ENCODE measurements at regions not wholly inside any gene's neighbourhood (a gene's known extent, or its start where the extent isn't known, plus 50 kb on each side); places are given as distances from the start of the nearest gene placed in this dataset.

DNA sequence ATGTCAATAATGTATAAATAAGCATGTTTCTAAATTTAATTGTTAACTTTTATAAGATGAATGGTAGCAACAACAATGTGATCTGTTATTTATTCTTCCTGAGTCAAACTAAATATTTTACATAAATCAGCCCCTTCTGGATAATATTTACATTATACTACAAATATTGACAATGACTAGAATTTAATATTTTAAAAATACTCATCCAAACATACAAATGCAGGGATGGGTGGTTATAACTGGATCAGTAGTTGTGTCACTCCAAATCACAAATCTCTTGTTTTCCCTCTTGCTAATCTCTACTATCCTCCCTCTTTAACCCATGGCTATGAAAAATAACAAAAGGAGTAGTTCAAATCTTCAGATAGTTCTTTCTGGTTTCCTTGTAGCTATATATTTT lies 407.0 kb downstream of the HTR7 start:
- no peak for TF ChIP-seq CTCF (IDR thresholded peaks at IDR 0.05; ENCODE audit: unreplicated experiment)
- Mint-ChIP-seq H3K36me3 (ENCODE audit: low read depth, unreplicated experiment) (no peaks in the 10 kb centered on the region), H3K9me3 (ENCODE audit: unreplicated experiment) (no peaks in the 10 kb centered on the region), H3K4me3 (ENCODE audit: unreplicated experiment) (no peak overlapping the region), H3K27me3 (ENCODE audit: unreplicated experiment) (no peaks in the 10 kb centered on the region), H3K27ac (ENCODE audit: unreplicated experiment) (no peak overlapping the region), H3K4me1 (ENCODE audit: unreplicated experiment) (peaks cover 13% of the 10 kb centered on the region)
- no peak for DNase-seq (ENCODE audit: low spot score)

- TF ChIP-seq CTCF (IDR thresholded peaks at IDR 0.05; ENCODE audit: unreplicated experiment), result no peak
- H3K27me3 Mint-ChIP-seq (ENCODE audit: unreplicated experiment), result no peaks in the 10 kb centered on the region
- H3K4me1 Mint-ChIP-seq (ENCODE audit: unreplicated experiment), result peaks cover 13% of the 10 kb centered on the region
- DNase-seq (ENCODE audit: low spot score), result no peak
- H3K4me3 Mint-ChIP-seq (ENCODE audit: unreplicated experiment), result no peak overlapping the region
- no peak overlapping the region for H3K27ac Mint-ChIP-seq (ENCODE audit: unreplicated experiment)
- no peaks in the 10 kb centered on the region for H3K9me3 Mint-ChIP-seq (ENCODE audit: unreplicated experiment)
- H3K36me3 Mint-ChIP-seq (ENCODE audit: low read depth, unreplicated experiment), result no peaks in the 10 kb centered on the region
These were observed 406.6 kb downstream of the HTR7 start for GRCh38 chr10:90451283-90451682.

DNA sequence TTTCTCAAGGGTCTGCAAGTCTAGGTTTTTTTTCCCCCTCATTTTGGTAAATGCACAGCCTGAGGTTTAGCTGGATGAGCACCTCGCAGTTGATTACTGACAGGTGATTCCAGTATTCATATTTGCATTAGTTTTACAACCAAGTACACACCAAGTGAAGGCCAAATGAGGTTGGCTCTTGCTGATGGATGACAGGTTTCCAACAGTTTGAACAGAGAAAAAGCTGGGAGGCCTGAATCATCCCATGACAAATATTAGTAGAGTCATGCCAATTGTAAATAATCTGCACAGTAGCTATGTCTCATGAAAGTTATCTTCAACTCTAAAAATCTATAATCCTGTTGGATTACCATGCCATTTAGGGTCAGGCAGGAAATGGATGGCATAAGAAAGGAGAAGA lies 399.8 kb downstream of the HTR7 start:
- Mint-ChIP-seq H3K36me3 (ENCODE audit: low read depth, unreplicated experiment) (no peaks in the 10 kb centered on the region), H3K4me3 (ENCODE audit: unreplicated experiment) (no peak overlapping the region), H3K9me3 (ENCODE audit: unreplicated experiment) (no peaks in the 10 kb centered on the region), H3K27me3 (ENCODE audit: unreplicated experiment) (no peaks in the 10 kb centered on the region), H3K4me1 (ENCODE audit: unreplicated experiment) (no peaks in the 10 kb centered on the region), H3K27ac (ENCODE audit: unreplicated experiment) (no peak overlapping the region)
- no peak for TF ChIP-seq CTCF (IDR thresholded peaks at IDR 0.05; ENCODE audit: unreplicated experiment)
- no peak for DNase-seq (ENCODE audit: low spot score)

GRCh38 chr10:90458571-90458970 lies 399.3 kb downstream of the HTR7 start:
- no peak for TF ChIP-seq CTCF (IDR thresholded peaks at IDR 0.05; ENCODE audit: unreplicated experiment)
- no peak overlapping the region for H3K27ac Mint-ChIP-seq (ENCODE audit: unreplicated experiment)
- H3K4me3 Mint-ChIP-seq (ENCODE audit: unreplicated experiment), result no peak overlapping the region
- no peaks in the 10 kb centered on the region for H3K27me3 Mint-ChIP-seq (ENCODE audit: unreplicated experiment)
- H3K9me3 Mint-ChIP-seq (ENCODE audit: unreplicated experiment), result no peaks in the 10 kb centered on the region
- no peaks in the 10 kb centered on the region for H3K36me3 Mint-ChIP-seq (ENCODE audit: low read depth, unreplicated experiment)
- no peaks in the 10 kb centered on the region for H3K4me1 Mint-ChIP-seq (ENCODE audit: unreplicated experiment)
- no peak for DNase-seq (ENCODE audit: low spot score)

GRCh38 chr10:90461437-90462155 lies 396.2 kb downstream of the HTR7 start:
- H3K27ac Mint-ChIP-seq (ENCODE audit: unreplicated experiment), result peak overlapping the region; percentile 39
- no peaks in the 10 kb centered on the region for H3K27me3 Mint-ChIP-seq (ENCODE audit: unreplicated experiment)
- TF ChIP-seq CTCF (IDR thresholded peaks at IDR 0.05; ENCODE audit: unreplicated experiment), result no peak
- H3K36me3 Mint-ChIP-seq (ENCODE audit: low read depth, unreplicated experiment), result no peaks in the 10 kb centered on the region
- no peak overlapping the region for H3K4me3 Mint-ChIP-seq (ENCODE audit: unreplicated experiment)
- DNase-seq (ENCODE audit: low spot score), result no peak
- H3K9me3 Mint-ChIP-seq (ENCODE audit: unreplicated experiment), result no peaks in the 10 kb centered on the region
- no peaks in the 10 kb centered on the region for H3K4me1 Mint-ChIP-seq (ENCODE audit: unreplicated experiment)

Data from endothelial cell (in vitro differentiated cells).